GM11168 (cell line): ENCODE measurements at regions not wholly inside any gene's neighbourhood (a gene's known extent, or its start where the extent isn't known, plus 50 kb on each side); places are given as distances from the start of the nearest gene placed in this dataset.

Source experiments
- in situ Hi-C: fragments of 300-500 bp; cut with MboI; formaldehyde crosslinking; loops from one replicate; pipeline ENCODE4 v1.12.0; 2022; ENCODE audit warnings: low sequenced_read_pairs; ENCODE audit not compliant: unreplicated experiment

DNA sequence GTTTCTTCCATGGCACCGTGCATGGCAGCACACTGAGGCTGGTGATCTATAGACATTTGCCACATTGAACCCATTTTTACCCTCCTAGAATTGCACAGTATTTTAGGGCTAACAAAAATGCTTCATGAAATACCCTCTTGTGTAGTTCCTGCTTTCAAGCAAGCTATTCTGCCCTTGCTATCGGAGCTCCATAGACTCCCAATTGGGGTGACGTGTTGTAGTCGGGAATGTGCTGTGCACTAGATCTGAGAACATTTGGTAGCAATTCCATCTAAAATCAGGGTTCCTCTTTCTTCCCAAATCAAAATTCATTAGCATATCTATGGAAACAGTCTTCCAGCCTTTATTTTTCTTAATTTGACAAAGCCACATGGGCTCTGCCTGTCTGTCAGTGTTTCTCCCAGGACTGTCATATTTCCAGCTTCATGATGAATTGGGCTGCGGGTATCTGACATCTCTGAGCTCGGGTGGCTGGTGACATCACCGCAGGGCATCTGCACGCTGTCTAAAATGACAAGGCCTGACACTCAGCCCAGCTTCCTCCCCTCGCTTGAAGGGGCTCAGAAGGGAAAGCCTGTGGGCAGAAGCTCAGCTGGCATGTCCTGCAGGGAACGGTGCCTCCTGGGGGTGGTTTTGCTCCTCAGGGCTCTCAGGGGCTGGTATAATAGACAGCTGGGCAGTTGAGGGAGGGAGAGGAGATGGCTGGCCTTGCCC, 406.4 kb downstream of the QKI start:
- in situ Hi-C loops = no loop called here

DNA sequence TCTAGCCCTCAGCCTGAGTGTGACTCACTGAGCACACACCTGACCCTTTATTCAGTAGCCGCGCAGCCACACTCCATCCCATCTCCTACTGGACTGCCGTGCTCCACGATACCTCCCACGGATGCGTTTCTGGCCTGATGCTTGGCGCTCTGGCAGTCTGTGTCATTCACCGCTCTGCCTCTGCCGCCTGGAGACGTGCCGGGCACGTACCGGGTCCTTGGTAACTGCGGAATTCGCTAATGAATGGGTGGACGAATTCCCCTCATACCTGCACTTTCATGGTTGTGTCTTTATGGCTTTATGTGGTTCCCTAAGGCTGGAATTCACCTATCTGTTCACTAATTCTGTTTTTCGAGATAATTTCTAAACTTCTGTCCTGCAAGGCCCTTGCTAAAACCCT, 405.7 kb downstream of the QKI start:
- in situ Hi-C loops = no loop called here

DNA sequence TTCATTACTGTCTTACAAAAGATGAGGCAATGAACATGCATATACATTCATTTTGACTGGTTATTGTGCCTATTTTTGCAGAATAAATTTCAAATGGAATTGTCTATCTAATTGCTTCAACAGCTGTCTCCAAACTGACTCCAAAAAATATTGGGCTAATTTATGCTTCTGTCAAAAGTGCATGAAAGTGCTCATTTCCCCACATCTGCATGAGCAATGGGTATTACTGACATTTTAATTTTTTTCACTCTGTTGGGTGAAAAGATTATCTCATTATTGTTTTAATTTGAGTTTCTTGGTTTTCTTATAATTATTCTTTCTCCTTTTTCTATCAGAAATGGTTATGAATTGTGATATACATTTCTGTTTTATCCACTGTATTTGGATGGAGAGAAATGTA, 404.2 kb downstream of the QKI start:
- in situ Hi-C loops = no loop called here

DNA sequence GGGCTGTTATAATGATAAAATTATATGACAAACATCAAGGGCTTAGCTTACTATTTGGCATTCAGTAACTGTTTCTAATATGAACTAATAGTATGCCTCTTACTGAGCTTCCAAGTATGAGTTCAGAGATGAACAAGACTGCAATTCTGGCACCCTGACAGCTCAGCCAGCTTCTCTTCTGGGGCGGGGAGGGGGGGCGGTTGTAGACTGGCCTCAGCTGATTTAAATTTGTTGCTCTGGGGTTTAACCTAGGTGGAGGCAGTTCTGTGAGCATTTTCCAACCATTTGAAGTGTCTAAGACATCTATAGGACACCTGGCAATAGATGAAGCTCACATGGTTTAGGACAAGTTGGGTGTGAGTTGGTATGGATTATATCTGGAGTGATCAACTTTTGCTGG, 401.9 kb downstream of the QKI start:
- in situ Hi-C loops = no loop called here

DNA sequence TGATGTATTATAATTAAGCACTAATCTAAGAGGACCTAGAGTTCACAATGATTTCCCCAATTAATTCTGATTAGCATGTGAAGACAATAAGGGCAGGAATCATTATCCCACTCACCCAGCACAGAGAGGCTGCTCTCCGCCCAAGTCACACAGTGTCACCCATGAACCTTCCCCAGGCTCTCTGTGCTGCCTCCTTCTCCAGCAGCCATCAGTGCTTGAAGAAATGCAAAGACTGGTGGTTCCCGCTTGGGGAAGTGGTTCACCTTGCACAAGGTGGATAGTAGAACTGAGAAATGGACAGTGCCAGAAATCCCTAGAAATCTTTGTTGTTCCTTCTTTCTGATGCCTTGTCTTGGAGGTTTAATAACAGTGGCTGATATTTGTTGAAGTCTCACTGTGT, 401.3 kb downstream of the QKI start:
- in situ Hi-C loops = no loop called here

DNA sequence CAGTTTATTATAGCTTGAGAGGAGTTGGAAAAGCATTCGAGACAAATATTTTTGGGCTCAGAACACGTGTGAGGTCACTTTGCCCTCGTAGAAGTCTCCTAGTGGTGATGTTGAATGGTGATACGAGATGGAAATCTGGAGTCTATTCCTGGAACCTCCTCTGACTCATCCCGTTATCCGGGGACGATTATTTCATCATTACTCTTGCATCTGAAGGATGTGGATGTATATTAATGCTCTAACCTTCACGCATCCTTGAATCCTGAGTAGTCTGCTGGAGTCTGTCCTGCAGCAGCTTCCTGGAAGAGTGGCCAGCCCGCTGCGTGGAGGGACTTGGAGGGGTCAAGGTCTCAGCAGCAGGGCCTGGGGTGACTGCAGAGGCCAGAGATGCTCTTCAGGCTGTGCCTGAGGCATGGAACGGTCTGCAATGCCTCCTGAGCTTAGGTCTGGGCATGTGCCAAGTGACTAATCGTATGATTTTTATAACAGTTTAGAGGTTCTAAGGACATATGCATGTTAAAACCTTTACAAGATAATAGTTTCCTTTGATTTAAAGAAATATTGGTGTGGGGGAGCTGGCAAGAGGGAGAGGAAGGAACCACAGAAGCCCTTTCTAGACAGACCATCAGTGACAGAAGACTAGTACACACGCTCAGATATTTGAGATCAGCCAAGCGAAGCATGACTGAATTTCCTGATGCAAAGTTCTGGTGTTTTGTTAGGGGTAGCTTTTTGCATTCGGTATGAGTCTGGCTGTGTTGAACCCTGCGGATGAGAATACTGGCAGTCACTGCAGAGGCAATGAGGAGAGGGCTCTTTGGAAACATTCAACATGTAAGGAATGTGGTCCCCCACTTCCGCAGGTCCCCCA, 400.2 kb downstream of the QKI start:
- in situ Hi-C loops = no loop called here

DNA sequence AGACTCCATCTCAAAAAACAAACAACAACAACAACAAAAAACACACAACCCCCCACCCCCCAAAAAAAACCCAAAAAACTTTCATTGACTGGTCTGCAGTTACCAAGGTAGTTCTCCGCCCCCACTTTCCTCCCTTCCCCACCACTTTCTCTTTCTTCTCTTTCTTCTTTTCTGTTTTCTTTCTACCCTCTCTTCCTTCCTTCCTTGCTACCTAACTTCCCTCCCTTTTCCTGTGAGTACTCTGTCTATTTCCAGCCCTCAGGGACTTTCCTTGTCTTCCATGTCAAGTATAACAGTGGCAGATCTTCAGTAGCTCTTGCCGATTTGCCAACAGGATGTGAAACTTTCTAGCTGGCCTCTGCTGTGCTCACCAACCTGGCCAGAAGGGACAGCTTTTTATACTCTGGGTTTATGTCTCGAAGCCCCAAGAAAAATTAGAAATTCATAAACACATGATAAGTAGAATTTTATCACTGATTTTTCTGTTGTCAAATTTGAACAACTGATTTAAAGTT, 399.5 kb downstream of the QKI start:
- in situ Hi-C loops = no loop called here

DNA sequence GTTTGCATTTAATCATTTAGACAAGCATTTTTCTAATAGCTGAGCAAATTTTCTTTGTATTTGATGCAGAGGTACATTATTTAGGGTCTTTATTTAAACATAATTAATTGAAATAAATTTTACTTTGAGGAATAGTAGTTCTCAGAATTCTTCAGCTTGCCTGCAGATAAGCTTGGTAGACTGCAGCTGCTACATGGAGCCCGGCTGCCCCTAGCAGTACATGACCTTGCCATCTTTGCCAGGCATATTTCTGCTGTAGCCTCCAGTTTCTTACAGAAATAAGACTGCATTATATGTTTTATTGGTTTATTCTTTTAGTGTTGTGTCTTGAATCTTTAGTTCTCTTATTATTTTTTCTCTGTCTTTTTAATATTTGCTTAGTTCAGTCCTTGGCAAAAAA, 396.8 kb downstream of the QKI start:
- in situ Hi-C loops = no loop called here

DNA sequence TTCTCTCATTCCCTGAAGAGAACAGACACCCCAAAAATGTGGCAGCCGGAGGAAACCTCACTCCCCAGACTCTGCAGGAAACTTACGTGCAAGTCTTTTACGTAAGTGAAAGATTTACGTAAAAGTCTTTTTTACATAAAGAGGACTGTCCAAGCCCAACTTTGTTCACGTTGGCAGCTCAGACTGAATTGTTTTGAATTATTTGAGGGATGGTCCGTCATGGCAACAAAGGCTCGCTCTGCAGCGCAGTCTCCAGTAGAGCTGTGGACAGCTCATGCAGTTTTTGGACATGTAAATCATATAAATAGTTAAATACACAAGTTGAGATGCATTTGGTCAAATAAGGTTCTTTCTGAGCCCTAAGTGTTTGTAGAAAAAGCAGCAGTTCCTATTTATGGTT, 394.8 kb downstream of the QKI start:
- in situ Hi-C loops = no loop called here

DNA sequence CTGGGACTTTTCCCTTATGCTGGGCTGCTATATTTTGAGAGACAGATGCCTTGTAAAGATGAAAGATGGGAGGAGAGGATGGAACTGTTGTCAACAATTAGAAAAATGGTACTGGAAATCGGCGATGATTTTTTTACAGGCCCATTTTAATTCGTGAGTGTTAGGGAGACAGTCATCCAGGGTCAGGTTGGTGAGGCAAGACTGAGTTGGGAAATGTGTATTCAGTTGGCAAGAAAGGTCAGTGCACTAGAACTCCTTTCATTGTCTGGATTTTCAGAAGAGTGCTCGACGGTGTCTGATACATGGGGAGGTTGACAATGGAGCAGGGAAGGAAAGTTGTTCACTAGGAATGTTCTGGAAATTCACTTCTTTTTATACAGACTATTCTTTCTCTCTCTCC, 394.4 kb downstream of the QKI start:
- in situ Hi-C loops = no loop called here

DNA sequence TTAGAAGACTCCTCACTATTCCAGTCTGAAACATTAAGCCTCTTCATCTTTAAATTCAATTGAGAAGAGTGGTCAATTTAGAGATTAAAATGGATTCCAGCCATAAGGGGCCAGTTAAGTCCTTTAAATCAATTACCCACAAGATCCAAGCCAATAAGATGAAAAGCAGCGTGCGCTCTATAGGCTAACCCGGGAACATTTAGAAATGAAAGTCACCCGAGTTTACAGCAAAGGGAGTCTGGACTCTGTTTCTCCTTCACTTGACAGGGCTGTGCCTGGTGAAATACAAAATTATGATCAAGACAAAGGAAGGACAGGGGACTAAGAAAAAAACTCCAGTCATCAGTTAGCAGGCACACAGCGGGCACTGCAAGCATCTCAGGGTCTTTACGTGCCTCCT, 393.7 kb downstream of the QKI start:
- in situ Hi-C loops = no loop called here

DNA sequence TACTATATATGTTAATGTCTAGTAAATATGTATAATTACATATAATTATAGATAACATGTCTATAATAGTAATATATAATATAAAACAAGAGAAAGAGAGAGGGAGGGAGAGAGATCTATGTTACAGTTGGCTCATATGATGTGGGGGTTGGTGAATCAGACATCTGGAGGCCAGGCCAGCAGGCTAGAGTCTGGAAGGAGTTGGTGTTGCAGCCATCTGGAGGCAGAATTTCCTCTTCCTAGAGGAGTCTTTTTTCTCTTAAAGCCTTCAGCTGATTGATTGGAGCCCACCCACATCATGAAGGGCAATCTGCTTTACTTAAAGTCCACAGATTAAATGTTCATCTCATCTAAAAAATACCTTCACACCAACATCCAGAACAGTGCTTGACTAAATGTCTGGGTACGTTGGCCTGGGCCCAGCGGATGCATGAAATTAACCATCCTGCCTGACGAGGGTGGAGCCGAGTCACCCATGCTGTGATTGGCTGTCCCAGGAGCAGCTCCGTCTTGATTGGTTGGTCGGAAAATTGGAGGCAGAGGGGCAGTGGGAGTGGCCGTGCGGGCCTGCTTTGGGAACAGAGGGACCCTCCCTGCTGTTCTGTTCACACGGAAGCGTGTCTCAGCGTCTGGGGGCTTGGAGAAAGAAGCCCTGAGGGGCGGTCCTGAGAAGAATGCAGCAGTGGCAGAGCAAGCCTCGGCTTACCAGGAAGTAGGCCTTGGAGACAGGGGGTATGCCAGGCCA, 392.4 kb downstream of the QKI start:
- in situ Hi-C loops = no loop called here

DNA sequence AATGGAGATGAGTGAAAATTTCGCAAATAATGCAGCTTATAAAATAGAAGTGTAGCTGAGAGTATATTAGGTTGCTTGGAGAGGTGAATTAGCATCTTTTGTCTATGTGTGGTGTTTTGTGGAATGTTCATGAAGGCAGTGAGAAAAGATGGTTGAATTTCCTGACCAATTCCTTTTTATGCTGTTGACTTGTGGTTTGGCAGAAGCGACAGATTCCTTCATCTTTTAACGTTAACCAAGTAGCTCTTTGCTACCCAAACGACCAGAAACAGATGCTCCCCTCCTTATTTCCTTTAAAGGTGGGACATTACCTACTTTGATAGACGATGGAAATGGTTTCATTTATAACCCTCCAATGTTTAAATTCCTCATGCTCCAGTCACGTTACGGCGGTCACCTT, 390.5 kb downstream of the QKI start:
- in situ Hi-C loops = no loop called here

DNA sequence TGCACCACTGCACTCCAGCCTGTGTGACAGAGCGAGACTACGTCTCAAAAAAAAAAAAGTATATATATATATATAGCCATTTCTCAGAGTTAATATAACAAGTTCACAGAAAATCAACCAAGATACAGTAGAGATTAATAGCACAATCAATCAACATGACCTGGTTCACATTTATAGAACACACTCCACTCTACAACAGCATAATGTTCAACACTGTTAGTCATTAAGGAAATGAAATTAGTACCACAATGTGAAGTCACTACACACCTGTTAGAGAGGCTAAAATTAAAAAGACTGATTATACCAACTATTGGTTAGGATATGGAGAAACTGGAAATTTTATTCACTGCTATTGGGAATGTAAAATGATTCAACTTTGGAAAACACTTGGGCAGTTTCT, 387.7 kb downstream of the QKI start:
- in situ Hi-C loops = no loop called here

DNA sequence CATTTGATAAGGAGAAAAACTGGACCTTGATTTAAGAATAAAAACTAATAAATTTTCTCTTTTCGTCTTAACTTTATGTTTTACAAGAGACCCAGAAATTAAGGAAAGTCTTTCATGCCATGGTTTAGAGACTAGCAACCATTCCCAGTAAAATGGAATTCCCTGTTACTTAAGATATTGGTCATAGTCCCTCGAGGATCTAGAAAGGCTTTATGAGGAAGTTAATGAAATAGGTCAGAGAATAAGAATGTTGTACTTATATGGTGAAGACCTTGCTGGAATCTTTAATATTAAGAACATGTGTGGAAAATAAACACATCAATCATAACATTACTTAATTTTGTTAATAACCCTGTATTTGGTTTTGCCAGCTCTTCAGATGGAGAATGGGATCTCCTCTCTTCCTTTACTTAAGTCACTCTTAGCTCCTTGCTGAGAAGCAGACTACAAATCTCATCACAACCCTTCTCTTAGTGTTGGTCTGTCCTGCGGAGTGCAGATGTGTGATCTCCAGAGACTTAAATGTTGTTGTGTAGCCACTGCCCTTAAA, 382.9 kb downstream of the QKI start:
- in situ Hi-C loops = no loop called here

DNA sequence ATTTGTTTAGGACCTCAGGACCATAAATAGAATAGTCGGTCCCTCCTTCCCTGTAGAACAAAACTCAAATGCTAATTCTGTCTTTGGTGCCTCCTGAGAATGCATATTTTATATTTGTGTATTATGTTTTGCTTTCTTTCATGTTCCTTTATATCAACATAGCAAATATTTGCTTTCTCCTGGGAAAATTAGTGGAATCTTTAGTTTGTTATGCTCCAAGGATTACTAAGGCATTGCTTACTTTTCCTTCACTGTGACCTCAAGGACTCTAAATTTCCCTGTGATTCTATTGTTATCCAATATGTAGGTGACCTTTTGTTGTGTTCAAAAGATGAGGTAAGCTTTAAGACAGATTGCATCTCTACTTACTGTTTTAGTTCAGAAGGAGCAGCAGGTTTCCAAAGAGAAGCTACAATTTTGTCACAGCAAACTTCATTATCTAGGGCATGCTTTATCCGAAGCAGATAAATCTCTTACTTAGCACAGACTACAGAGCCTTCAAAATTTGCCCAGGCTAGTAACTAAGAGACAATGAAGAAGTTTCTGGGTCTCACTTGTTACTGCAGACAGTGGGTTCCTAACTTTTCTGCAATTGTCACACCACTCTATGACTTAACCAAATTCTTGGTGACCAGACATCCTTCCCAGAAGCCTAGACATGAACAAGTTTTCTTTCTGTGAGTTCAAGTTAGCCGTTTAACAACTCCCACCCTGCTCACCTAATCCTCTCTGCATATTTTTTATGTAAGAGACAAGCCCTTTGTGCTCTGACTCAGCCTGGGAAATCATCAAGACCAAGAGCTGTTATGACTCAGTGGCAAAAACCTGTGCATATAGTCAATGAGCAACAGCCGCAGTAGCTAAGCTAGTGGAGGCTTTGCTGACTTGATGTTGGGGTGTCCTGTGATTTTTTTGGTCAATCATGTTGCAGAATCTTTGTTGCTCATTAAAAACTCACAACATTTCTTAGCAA, 378.8 kb downstream of the QKI start:
- in situ Hi-C loops = no loop called here

DNA sequence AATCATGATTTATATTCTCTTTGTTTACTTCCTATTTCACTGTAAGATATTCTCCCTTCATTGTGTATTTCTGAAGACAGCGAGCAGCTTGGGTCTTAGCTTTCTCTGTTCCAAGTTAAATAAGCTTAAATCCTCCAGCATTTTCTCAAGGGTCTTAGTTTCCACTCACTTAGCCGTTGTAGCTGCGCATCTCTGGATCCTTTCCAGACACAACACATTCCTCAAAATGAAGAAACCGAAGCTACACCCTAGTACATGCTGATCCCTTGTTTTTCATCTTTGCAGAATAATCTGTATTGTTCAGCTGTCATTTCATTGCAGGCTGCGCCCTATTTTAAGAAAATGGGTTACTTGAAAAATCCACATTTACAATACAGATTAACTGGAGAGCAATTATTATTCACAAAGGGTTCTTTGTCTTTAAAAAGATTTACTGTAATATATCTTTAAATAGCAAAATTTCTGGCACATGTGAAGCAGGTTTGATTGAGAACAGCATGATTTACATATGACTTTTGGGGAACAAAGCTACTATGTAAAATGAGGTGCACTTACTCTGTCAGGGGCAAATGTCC, 375.8 kb downstream of the QKI start:
- in situ Hi-C loops = no loop called here

DNA sequence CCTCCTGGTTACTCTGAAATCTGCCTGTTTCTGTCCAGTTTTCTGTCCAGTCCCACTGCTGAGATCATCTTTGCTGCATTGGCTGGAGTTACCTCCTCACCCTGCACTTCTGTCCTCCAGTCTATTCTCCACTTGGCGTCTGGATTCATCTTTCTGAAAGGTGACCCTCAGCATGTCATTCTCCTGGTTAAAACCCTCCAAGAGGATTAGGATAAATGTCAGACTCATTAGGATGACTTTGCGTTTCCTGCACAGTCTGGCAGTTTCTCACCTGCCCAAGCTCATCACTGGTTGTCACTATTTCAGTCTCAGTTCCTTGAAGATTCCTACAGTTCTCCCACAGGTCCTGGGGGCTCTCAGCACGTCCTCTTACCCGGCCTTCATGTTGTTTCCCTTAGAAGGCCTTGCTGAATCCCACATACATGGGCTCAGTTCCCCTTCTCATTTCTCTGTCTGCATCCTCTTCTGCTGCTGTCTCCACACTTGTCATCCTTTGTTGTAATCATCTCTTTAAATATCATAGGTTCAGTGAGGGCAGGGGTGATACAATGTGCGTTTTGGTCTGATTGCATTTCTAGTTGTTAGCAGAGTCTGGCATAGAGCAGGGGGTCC, 374.8 kb downstream of the QKI start:
- in situ Hi-C loops = no loop called here
